Prostate gland (tissue), 2 donors: ENCODE measurements at regions not wholly inside any gene's neighbourhood (a gene's known extent, or its start where the extent isn't known, plus 50 kb on each side); places are given as distances from the start of the nearest gene placed in this dataset.

Source experiments
- DNase-seq: peaks from one replicate; pipeline ENCODE4 v3.0.0-alpha.2; 2019; ENCODE audit warnings: low spot score
- H3K27ac ChIP-seq, 2 donors: fragments of 200-600 bp; sonication (generic); 2 replicates each; pipeline ENCODE4 v1.5.1; 2017 to 2019
- H3K27me3 ChIP-seq: fragments of 200-600 bp; sonication (generic); replicated peaks from 2 replicates; pipeline ENCODE4 v1.5.1; 2019; ENCODE audit not compliant: insufficient read depth
- H3K36me3 ChIP-seq, 2 donors: fragments of 200-600 bp; sonication (generic); 1 replicate in 1 of 2; 2 replicates in 1 of 2; pipeline versions ENCODE4 v1.5.1 to v1.8.1; 2017 to 2019
- H3K4me1 ChIP-seq: fragments of 200-600 bp; sonication (generic); replicated peaks from 2 replicates; pipeline ENCODE4 v1.5.1; 2019
- H3K4me3 ChIP-seq, 2 donors: fragments of 200-600 bp; sonication (generic); 2 replicates each; pipeline ENCODE4 v1.5.1; 2017 to 2019
- H3K9me3 ChIP-seq: fragments of 200-600 bp; sonication (generic); 2 replicates; pipeline ENCODE4 v1.5.1; 2017
- POLR2A ChIP-seq: fragments of 450-650 bp; IDR thresholded peaks from one replicate; pipeline ENCODE4 v1.6.1; 2016; ENCODE audit warnings: antibody characterized with exemption, mild to moderate bottlenecking
- POLR2AphosphoS5 ChIP-seq: sonication (generic); formaldehyde crosslinking; IDR thresholded peaks from one replicate; pipeline ENCODE4 v1.6.1; 2017; ENCODE audit warnings: antibody characterized with exemption
- WGBS: methylation state at CpG from one replicate; pipeline ENCODE4 v1.1.5; 2018; 5-methylcytosine and 5-hydroxymethylcytosine counted together
- intact Hi-C: fragments of 100-400 bp; cut with DNase I; formaldehyde crosslinking; loops from one replicate; pipeline ENCODE4 v1.14.2; 2022
- TF ChIP-seq, protein P1 (sequence below), 4 experiments: fragments of 200-600 bp in 2 of 4; fragments of 450-650 bp in 2 of 4; sonication (generic) in 2 of 4; IDR thresholded peaks; 1 replicate in 3 of 4; 2 replicates in 1 of 4; pipeline ENCODE4 v1.5.1; 2016 to 2019; ENCODE audit warnings: antibody characterized with exemption in 4 of 4, mild to moderate bottlenecking in 2 of 4, moderate library complexity in 2 of 4

DNA sequence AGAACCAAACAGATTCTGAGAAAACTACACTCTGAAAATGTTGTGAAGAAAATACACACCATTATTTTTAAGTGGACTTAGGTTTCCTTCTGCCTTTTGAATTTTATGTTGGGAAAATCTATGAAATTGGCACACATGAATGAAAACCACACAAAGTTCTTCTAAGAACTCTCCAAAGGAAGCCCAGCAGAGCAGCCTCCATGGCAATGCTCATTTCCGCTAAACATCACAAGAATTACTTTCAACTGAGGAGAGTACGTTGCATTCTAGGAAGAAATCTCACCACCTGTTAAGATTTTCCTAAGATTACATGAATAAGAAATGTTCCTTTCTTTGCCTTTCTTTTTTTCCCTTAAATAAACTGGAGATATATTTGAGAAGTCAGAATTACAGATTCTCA lies 154.2 kb downstream of the BARHL2 start:
- WGBS: 79% methylated on average over 2 of the region's 2 CpGs
- Histone ChIP-seq H3K4me1 (no peaks in the 10 kb centered on the region), H3K36me3 (no peaks in the 10 kb centered on the region), H3K4me3 (no peak overlapping the region), H3K27ac (no peak overlapping the region), H3K9me3 (no peaks in the 10 kb centered on the region), H3K27me3 (no peaks in the 10 kb centered on the region)
- no peak for DNase-seq
- intact Hi-C loops: no loop called here
- TF ChIP-seq, protein P1, sequence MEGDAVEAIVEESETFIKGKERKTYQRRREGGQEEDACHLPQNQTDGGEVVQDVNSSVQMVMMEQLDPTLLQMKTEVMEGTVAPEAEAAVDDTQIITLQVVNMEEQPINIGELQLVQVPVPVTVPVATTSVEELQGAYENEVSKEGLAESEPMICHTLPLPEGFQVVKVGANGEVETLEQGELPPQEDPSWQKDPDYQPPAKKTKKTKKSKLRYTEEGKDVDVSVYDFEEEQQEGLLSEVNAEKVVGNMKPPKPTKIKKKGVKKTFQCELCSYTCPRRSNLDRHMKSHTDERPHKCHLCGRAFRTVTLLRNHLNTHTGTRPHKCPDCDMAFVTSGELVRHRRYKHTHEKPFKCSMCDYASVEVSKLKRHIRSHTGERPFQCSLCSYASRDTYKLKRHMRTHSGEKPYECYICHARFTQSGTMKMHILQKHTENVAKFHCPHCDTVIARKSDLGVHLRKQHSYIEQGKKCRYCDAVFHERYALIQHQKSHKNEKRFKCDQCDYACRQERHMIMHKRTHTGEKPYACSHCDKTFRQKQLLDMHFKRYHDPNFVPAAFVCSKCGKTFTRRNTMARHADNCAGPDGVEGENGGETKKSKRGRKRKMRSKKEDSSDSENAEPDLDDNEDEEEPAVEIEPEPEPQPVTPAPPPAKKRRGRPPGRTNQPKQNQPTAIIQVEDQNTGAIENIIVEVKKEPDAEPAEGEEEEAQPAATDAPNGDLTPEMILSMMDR (IDR thresholded peaks at IDR 0.05): no peak
- TF ChIP-seq POLR2AphosphoS5 (no peak), POLR2A (no peak)

DNA sequence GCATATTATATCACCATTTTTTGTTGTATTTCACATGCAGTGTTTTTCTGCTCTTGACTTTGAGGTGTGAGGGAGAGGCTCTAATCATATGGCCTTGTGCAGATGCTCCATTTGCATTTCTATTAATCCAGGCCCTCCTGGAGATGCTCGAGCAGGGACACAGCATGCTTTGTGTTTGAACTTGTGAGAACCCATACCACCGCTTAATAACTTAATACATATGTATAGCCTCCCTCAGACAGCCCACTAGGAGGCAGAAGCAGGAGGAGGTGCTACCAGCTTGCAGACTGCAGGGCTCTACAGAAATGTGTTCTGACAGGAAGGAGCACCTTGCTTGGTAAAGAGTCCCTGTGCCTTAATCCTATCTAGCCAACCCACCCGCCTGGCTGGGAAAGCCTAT lies 155.2 kb downstream of the BARHL2 start:
- no peaks in the 10 kb centered on the region for H3K4me1 ChIP-seq
- H3K9me3 ChIP-seq: no peaks in the 10 kb centered on the region
- 40% methylated on average over 3 of the region's 3 CpGs for WGBS
- intact Hi-C loops: no loop called here
- H3K4me3 ChIP-seq: no peak overlapping the region
- DNase-seq: no peak
- H3K27me3 ChIP-seq: no peaks in the 10 kb centered on the region
- no peak for TF ChIP-seq POLR2AphosphoS5
- TF ChIP-seq, protein P1 (IDR thresholded peaks at IDR 0.05): no peak
- TF ChIP-seq POLR2A: no peak
- H3K27ac ChIP-seq: no peak overlapping the region
- H3K36me3 ChIP-seq: no peaks in the 10 kb centered on the region

DNA sequence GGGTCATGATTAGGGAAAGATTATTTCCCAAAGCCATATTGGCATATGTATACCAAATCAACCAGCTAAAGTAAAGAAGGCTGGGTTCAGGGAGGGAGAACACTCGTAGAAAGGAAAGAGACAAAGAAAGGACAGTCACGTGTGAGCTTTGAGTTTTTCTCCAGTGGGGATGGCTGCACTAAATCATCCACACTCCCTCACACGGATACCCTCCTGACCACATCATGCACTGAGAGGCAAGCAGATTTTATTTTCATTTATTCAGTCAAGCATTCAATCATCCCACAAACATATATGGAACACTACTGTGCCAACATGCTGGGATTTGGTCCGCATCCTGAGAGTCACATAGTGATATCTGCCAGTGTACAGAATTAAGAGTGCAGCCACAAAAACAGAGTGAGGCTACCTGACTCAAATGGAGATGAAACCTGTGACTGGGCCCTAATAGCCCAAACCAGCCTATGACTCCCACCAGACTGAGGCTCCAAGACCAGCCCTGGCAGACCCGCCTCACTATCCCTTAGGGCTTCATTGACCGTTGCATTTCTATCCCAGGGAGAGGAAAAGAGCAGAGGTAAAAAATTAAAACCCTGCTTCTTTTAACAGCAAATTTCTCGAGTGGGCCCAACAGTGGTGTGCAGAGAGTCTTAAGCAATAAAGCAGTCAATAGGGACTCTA lies 155.9 kb downstream of the BARHL2 start:
- no peaks in the 10 kb centered on the region for H3K9me3 ChIP-seq
- DNase-seq: no peak
- H3K4me3 ChIP-seq: no peak overlapping the region
- no peak overlapping the region for H3K27ac ChIP-seq
- WGBS: 67% methylated on average over 7 of the region's 7 CpGs
- no peaks in the 10 kb centered on the region for H3K27me3 ChIP-seq
- TF ChIP-seq, protein P1 (IDR thresholded peaks at IDR 0.05): no peak
- intact Hi-C loops: no loop called here
- no peaks in the 10 kb centered on the region for H3K36me3 ChIP-seq
- no peaks in the 10 kb centered on the region for H3K4me1 ChIP-seq

DNA sequence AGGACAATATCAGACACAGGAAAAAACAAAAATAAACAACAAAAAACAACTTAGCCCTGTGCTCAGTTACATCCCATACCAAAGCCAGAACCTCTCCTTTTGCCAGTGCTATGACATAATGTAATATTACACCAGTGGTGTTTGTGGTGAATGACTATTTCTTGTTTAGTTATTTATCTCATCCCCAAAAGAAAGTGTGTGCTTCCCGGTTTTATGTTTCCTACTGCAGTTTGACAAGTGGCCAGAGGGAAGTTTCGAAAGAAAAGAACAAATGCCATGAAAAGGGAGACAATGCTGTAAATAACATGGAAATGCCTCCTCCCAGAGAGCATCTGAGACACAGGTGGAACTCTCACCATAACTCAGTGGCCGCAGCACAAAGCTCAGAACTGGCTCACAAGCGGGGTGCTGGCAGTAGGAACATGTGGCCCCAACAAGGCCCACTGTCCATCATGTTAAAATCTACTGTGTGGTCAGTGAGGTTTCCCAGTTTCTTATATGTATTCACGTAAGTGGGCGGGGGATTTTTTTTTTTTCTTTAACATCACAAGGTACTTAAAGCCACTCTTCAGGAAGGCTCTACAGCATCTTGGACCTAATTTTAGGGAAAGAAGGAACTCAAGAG lies 158.2 kb downstream of the BARHL2 start:
- H3K4me3 ChIP-seq: no peak overlapping the region
- no peak overlapping the region for H3K27ac ChIP-seq
- H3K9me3 ChIP-seq: no peaks in the 10 kb centered on the region
- intact Hi-C loops: no loop called here
- H3K4me1 ChIP-seq: no peaks in the 10 kb centered on the region
- WGBS: 72% methylated on average over 6 of the region's 6 CpGs
- TF ChIP-seq POLR2AphosphoS5 (no peak), POLR2A (no peak)
- TF ChIP-seq, protein P1 (IDR thresholded peaks at IDR 0.05): no peak
- no peaks in the 10 kb centered on the region for H3K36me3 ChIP-seq
- H3K27me3 ChIP-seq: no peaks in the 10 kb centered on the region
- DNase-seq: no peak

DNA sequence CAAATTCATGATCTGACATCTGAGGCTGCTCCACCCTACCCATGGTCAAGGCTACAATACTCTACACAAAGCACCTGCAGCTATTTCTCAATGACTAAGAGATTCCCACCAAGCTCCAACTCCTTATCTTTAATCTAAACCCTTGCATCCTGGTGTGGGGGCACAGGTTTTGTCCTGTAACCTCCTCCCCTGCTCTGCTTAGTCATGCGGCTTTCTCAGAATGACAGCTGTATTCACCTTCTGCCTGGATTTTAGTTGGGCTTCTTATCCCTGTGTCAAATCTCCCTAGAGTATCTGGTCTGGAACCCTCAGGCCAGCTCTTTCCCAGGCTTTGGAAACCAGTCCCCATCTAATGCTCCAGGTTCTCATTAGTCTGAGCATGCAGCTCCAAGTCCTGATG lies 159.0 kb downstream of the BARHL2 start:
- no peak overlapping the region for H3K4me3 ChIP-seq
- TF ChIP-seq, protein P1 (IDR thresholded peaks at IDR 0.05): no peak
- no peak for TF ChIP-seq POLR2AphosphoS5
- intact Hi-C loops: no loop called here

More for the DNA sequence above, 159.0 kb downstream of the BARHL2 start:
- no peaks in the 10 kb centered on the region for H3K4me1 ChIP-seq
- H3K36me3 ChIP-seq: no peaks in the 10 kb centered on the region
- WGBS: 48% methylated on average over 1 of the region's 1 CpG
- H3K9me3 ChIP-seq: no peaks in the 10 kb centered on the region
- no peak overlapping the region for H3K27ac ChIP-seq
- DNase-seq: no peak
- H3K27me3 ChIP-seq: no peaks in the 10 kb centered on the region
